Neural progenitor cell (in vitro differentiated cells): ENCODE measurements at regions not wholly inside any gene's neighbourhood (a gene's known extent, or its start where the extent isn't known, plus 50 kb on each side); places are given as distances from the start of the nearest gene placed in this dataset.
"Not testable (repeated sequence)": the region's sequence is repeated elsewhere in the genome, so short reads cannot be mapped to it uniquely, and the experiment has no call there.

Source experiments
- DNase-seq: peaks from one replicate; pipeline ENCODE4 v3.0.0-alpha.2; 2016; ENCODE audit warnings: low spot score
- H2AFZ ChIP-seq: fragments of 200-600 bp; sonication (generic); replicated peaks from 2 replicates; pipeline ENCODE4 v1.6.1; 2016; ENCODE audit warnings: antibody characterized with exemption
- H3F3A ChIP-seq: fragments of 200-600 bp; sonication (generic); 2 replicates; pipeline ENCODE4 v1.6.1; 2016; ENCODE audit warnings: antibody characterized with exemption, low read depth
- H3K27ac ChIP-seq: fragments of 200-600 bp; sonication (generic); 2 replicates; pipeline ENCODE4 v1.5.1; 2016; ENCODE audit warnings: mild to moderate bottlenecking
- H3K27me3 ChIP-seq: fragments of 200-600 bp; sonication (generic); 2 replicates; pipeline ENCODE4 v1.6.1; 2016; ENCODE audit warnings: mild to moderate bottlenecking, moderate library complexity
- H3K36me3 ChIP-seq: fragments of 200-600 bp; sonication (generic); 2 replicates; pipeline ENCODE4 v1.5.1; 2016
- H3K4me1 ChIP-seq: fragments of 200-600 bp; sonication (generic); 2 replicates; pipeline ENCODE4 v1.6.1; 2016; ENCODE audit warnings: mixed run types
- H3K4me2 ChIP-seq: fragments of 200-600 bp; sonication (generic); 2 replicates; pipeline ENCODE4 v1.6.1; 2016
- H3K4me3 ChIP-seq: fragments of 200-600 bp; sonication (generic); 2 replicates; pipeline ENCODE4 v1.5.1; 2016
- H3K79me2 ChIP-seq: fragments of 200-600 bp; sonication (generic); 2 replicates; pipeline ENCODE4 v1.6.1; 2016; ENCODE audit warnings: low read depth
- H3K9ac ChIP-seq: fragments of 200-600 bp; sonication (generic); 2 replicates; pipeline ENCODE4 v1.6.1; 2016
- H3K9me3 ChIP-seq: fragments of 200-600 bp; sonication (generic); 2 replicates; pipeline ENCODE4 v1.5.1; 2016; ENCODE audit warnings: low read depth
- H4K20me1 ChIP-seq: fragments of 200-600 bp; sonication (generic); 2 replicates; pipeline ENCODE4 v1.6.1; 2016; ENCODE audit warnings: low read depth
- H3K27ac Mint-ChIP-seq: 3 replicates; pipeline ENCODE4 v1.8.0; 2021; ENCODE audit warnings: mixed read lengths
- H3K27me3 Mint-ChIP-seq: 2 replicates; pipeline ENCODE4 v1.8.0; 2022; ENCODE audit warnings: low read depth, mild to moderate bottlenecking, inconsistent platforms, moderate library complexity, mixed read lengths; ENCODE audit not compliant: insufficient read depth
- H3K36me3 Mint-ChIP-seq: 3 replicates; pipeline ENCODE4 v1.8.0; 2021; ENCODE audit warnings: mixed read lengths
- H3K4me1 Mint-ChIP-seq: 3 replicates; pipeline ENCODE4 v1.8.0; 2021; ENCODE audit warnings: mixed read lengths
- H3K4me3 Mint-ChIP-seq: 3 replicates; pipeline ENCODE4 v1.8.0; 2021; ENCODE audit warnings: mild to moderate bottlenecking, moderate library complexity, mixed read lengths
- H3K9me3 Mint-ChIP-seq: 3 replicates; pipeline ENCODE4 v1.8.0; 2020; ENCODE audit warnings: mixed read lengths
- EZH2 ChIP-seq: fragments of 200-600 bp; sonication (generic); IDR thresholded peaks from 2 replicates; pipeline ENCODE4 v1.6.1; 2017; ENCODE audit warnings: antibody characterized with exemption, mild to moderate bottlenecking, moderate library complexity
- EZH2phosphoT487 ChIP-seq: fragments of 200-600 bp; sonication (generic); IDR thresholded peaks from 2 replicates; pipeline ENCODE4 v1.6.1; 2017; ENCODE audit warnings: antibody characterized with exemption
- TF ChIP-seq, protein P1 (sequence below): fragments of 200-600 bp; sonication (generic); IDR thresholded peaks from 2 replicates; pipeline ENCODE4 v1.5.1; 2017; ENCODE audit warnings: antibody characterized with exemption, mild to moderate bottlenecking

DNA sequence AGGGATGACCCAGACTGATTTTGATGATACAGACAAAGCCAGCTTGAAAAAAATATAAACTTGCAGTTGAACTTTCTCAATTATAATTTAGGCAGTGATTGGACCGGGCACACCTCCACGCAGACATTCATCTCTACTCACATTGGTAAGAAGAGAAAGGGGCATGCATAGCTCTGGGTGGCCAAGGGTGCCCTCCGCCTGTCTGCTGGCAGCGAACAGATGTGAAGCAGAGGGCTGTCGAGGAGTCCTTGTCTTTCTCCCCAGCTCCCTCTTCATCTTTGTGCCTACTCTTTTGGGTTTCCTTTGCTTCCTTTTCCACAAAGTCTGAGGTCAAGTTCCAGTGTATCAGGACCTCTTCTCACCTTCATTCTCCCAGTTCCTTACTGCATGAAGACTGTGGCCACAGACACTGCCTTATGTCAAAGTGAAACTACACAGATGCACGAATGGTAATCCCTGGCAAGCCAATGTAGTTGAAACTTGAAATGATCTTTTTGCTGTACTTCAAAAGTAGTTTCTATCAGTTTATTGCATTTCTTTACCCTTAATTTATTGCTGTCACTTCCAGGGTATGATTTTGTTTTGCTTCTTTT, 343.7 kb upstream of the SOX9 start:
- no peak overlapping the region for H3K9ac ChIP-seq
- H3K36me3 ChIP-seq = no peaks in the 10 kb centered on the region
- TF ChIP-seq, protein P1, sequence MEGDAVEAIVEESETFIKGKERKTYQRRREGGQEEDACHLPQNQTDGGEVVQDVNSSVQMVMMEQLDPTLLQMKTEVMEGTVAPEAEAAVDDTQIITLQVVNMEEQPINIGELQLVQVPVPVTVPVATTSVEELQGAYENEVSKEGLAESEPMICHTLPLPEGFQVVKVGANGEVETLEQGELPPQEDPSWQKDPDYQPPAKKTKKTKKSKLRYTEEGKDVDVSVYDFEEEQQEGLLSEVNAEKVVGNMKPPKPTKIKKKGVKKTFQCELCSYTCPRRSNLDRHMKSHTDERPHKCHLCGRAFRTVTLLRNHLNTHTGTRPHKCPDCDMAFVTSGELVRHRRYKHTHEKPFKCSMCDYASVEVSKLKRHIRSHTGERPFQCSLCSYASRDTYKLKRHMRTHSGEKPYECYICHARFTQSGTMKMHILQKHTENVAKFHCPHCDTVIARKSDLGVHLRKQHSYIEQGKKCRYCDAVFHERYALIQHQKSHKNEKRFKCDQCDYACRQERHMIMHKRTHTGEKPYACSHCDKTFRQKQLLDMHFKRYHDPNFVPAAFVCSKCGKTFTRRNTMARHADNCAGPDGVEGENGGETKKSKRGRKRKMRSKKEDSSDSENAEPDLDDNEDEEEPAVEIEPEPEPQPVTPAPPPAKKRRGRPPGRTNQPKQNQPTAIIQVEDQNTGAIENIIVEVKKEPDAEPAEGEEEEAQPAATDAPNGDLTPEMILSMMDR = no peak
- TF ChIP-seq EZH2phosphoT487 (no peak), EZH2 (no peak)
- H2AFZ ChIP-seq = no peak overlapping the region
- H3F3A ChIP-seq = no peaks in the 10 kb centered on the region
- Mint-ChIP-seq H3K27me3 (peaks cover 2% of the 10 kb centered on the region), H3K4me1 (no peaks in the 10 kb centered on the region), H3K36me3 (no peaks in the 10 kb centered on the region), H3K4me3 (no peak overlapping the region), H3K27ac (no peak overlapping the region), H3K9me3 (peaks cover 5% of the 10 kb centered on the region)
- no peaks in the 10 kb centered on the region for H3K9me3 ChIP-seq
- no peak overlapping the region for H3K27ac ChIP-seq
- no peaks in the 10 kb centered on the region for H3K27me3 ChIP-seq
- H3K4me2 ChIP-seq = no peak overlapping the region
- H3K79me2 ChIP-seq = no peaks in the 10 kb centered on the region
- H3K4me1 ChIP-seq = no peaks in the 10 kb centered on the region
- no peak for DNase-seq
- no peaks in the 10 kb centered on the region for H4K20me1 ChIP-seq
- H3K4me3 ChIP-seq = no peak overlapping the region

DNA sequence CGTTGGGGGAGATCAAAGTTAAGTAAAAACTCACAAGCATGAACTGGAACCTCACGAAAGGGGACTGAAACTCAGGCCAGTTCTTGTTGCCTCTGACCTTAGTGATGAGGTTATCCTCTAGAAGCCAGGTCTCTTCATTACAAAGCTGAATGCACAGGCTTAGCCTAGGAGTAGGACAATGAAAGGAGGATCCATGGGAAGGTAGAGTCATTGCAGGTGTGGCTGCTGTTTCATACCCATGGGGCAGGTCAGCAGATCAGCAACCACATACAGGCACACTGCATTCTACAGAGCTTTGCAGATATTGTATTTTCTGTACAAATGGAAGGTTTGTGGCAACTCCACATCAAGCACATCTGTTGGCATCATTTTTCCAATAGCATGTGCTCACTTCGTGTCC, 341.3 kb upstream of the SOX9 start:
- H3K4me3 Mint-ChIP-seq = no peak overlapping the region
- no peaks in the 10 kb centered on the region for H3K36me3 Mint-ChIP-seq
- H3F3A ChIP-seq = no peaks in the 10 kb centered on the region
- no peaks in the 10 kb centered on the region for H3K27me3 ChIP-seq
- H3K4me3 ChIP-seq = no peak overlapping the region
- H3K27me3 Mint-ChIP-seq = peaks cover 4% of the 10 kb centered on the region
- no peak overlapping the region for H2AFZ ChIP-seq
- no peaks in the 10 kb centered on the region for H4K20me1 ChIP-seq
- TF ChIP-seq EZH2phosphoT487 (no peak), EZH2 (no peak)
- TF ChIP-seq, protein P1 = no peak
- H3K9me3 Mint-ChIP-seq = peaks cover 2% of the 10 kb centered on the region
- H3K9ac ChIP-seq = no peak overlapping the region
- H3K27ac ChIP-seq = no peak overlapping the region
- no peaks in the 10 kb centered on the region for H3K4me1 Mint-ChIP-seq
- no peak overlapping the region for H3K4me2 ChIP-seq
- H3K9me3 ChIP-seq = no peaks in the 10 kb centered on the region
- DNase-seq = no peak
- H3K36me3 ChIP-seq = no peaks in the 10 kb centered on the region
- H3K79me2 ChIP-seq = no peaks in the 10 kb centered on the region
- H3K27ac Mint-ChIP-seq = no peak overlapping the region
- no peaks in the 10 kb centered on the region for H3K4me1 ChIP-seq

DNA sequence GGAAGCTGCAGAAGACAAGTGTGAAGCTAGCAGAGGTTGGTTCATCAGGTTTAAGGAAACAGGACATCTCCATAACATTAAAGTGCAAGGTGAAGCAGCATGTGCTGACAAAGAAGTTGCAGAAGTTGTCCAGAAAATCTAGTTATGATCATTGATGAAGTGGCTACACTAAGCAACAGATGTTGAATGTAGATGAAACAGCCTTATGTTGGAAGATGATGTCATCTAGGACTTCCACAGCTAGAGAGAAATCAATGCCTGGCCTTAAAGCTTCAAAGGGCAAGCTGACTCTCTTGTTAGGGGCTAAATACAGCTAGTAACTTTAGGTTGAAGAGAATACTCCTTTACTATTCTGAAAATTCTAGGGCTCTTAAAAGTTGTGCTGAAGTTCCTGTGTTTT, 340.2 kb upstream of the SOX9 start:
- Histone ChIP-seq H3K4me2 (no peak overlapping the region), H3K4me3 (no peak overlapping the region)
- H3K9me3 Mint-ChIP-seq = peaks cover 3% of the 10 kb centered on the region

DNA sequence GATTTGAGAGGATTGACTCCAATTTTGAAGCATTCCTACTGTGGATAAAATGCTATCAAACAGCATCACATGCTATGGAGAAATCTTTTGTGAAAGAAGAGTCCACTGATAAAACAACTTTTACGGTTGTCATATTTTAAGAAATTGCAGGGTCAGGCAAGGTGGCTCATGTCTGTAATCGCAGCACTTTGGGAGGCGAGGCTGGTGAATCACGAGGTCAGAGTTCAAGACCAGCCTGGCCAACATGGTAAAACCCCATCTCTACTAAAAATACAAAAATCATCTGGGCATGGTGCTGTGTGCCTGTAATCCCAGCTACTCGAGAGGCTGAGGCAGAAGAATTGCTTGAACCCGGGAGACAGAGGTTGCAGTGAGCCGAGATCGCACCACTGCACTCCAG, 338.8 kb upstream of the SOX9 start:
- not testable (repeated sequence) for H3K27me3 Mint-ChIP-seq, H3K9me3 ChIP-seq, H3K4me1 ChIP-seq, H3K27me3 ChIP-seq, H4K20me1 ChIP-seq, H3K36me3 ChIP-seq, H2AFZ ChIP-seq, H3F3A ChIP-seq, H3K27ac Mint-ChIP-seq, H3K4me1 Mint-ChIP-seq, DNase-seq, H3K36me3 Mint-ChIP-seq, H3K4me3 Mint-ChIP-seq, H3K27ac ChIP-seq, H3K9ac ChIP-seq, H3K4me2 ChIP-seq, H3K4me3 ChIP-seq, H3K79me2 ChIP-seq
- H3K9me3 Mint-ChIP-seq = peaks cover 10% of the 10 kb centered on the region

More for the DNA sequence above, 340.2 kb upstream of the SOX9 start:
- Histone ChIP-seq H3K9ac (no peak overlapping the region), H2AFZ (no peak overlapping the region), H4K20me1 (no peaks in the 10 kb centered on the region), H3F3A (no peaks in the 10 kb centered on the region), H3K4me1 (no peaks in the 10 kb centered on the region), H3K9me3 (no peaks in the 10 kb centered on the region), H3K36me3 (no peaks in the 10 kb centered on the region), H3K27ac (no peak overlapping the region), H3K79me2 (no peaks in the 10 kb centered on the region), H3K27me3 (no peaks in the 10 kb centered on the region)
- Mint-ChIP-seq H3K27ac (no peak overlapping the region), H3K27me3 (peaks cover 2% of the 10 kb centered on the region), H3K36me3 (no peaks in the 10 kb centered on the region), H3K4me1 (no peaks in the 10 kb centered on the region), H3K4me3 (no peak overlapping the region)
- TF ChIP-seq EZH2phosphoT487 (no peak), EZH2 (no peak)
- TF ChIP-seq, protein P1 = no peak
- DNase-seq = no peak
